ENCODE measurements at regions not wholly inside any gene's neighbourhood (a gene's known extent, or its start where the extent isn't known, plus 50 kb on each side); places are given as distances from the start of the nearest gene placed in this dataset.

GRCh38 chr6:4714961-4715501, 61.2 kb upstream of the CDYL start:
- no peaks in the 10 kb centered on the region for H3K27me3 ChIP-seq (ENCODE audit: insufficient read depth, low read depth, low read length)
- H3K9me3 ChIP-seq (ENCODE audit: low read length): no peaks in the 10 kb centered on the region
- no peaks in the 10 kb centered on the region for H3K9me2 ChIP-seq (ENCODE audit: insufficient read depth, low read length)
- no peak overlapping the region for H3K4me3 ChIP-seq (ENCODE audit: low read length)
- H3K79me2 ChIP-seq (replicated peaks; ENCODE audit: insufficient read depth, low read length): no peaks in the 10 kb centered on the region
- no peaks in the 10 kb centered on the region for H3K36me3 ChIP-seq (ENCODE audit: insufficient read depth, low read length)
- no peaks in the 10 kb centered on the region for H4K20me1 ChIP-seq (ENCODE audit: insufficient read depth)
- H3K9ac ChIP-seq (ENCODE audit: low read length): no peak overlapping the region
- H2AFZ ChIP-seq (ENCODE audit: low read depth, low read length): no peak overlapping the region
- H3F3A ChIP-seq (ENCODE audit: insufficient read depth, low read length, poor library complexity, severe bottlenecking): no peaks in the 10 kb centered on the region
- no peak overlapping the region for H3K27ac ChIP-seq (ENCODE audit: low read length)
- no peak overlapping the region for H3K4me2 ChIP-seq (ENCODE audit: low read length)
- TF ChIP-seq EP300 (conservative IDR thresholded peaks at IDR 0.05; ENCODE audit: poor library complexity, severe bottlenecking): no peak
- no peak for TF ChIP-seq RAD21 (conservative IDR thresholded peaks at IDR 0.05)
- no peak for TF ChIP-seq TAF1 (IDR thresholded peaks at IDR 0.05; ENCODE audit: low read depth)
- TF ChIP-seq POLR2AphosphoS5 (IDR thresholded peaks at IDR 0.05): no peak
- TF ChIP-seq SMC3 (conservative IDR thresholded peaks at IDR 0.05; ENCODE audit: poor library complexity): no peak
- TF ChIP-seq MXI1 (conservative IDR thresholded peaks at IDR 0.05; ENCODE audit: poor library complexity, severe bottlenecking): no peak
- no peak for TF ChIP-seq CTCF (IDR thresholded peaks at IDR 0.05; ENCODE audit: poor library complexity, severe bottlenecking)
- no peak for TF ChIP-seq REST (IDR thresholded peaks at IDR 0.05; ENCODE audit: borderline replicate concordance)
- TF ChIP-seq EZH2 (IDR thresholded peaks at IDR 0.05; ENCODE audit: borderline replicate concordance, insufficient read depth, low read length, poor library complexity, severe bottlenecking): no peak

- no peaks in the 10 kb centered on the region for H3K79me2 ChIP-seq (replicated peaks; ENCODE audit: insufficient read depth, low read length)
- no peaks in the 10 kb centered on the region for H4K20me1 ChIP-seq (ENCODE audit: insufficient read depth)
- H3K4me3 ChIP-seq (ENCODE audit: low read length): no peak overlapping the region
- H3K4me2 ChIP-seq (ENCODE audit: low read length): no peak overlapping the region
- no peaks in the 10 kb centered on the region for H3K36me3 ChIP-seq (ENCODE audit: insufficient read depth, low read length)
- no peak overlapping the region for H3K27ac ChIP-seq (ENCODE audit: low read length)
- H3K9me2 ChIP-seq (ENCODE audit: insufficient read depth, low read length): no peaks in the 10 kb centered on the region
- H3K9ac ChIP-seq (ENCODE audit: low read length): no peak overlapping the region
- H3F3A ChIP-seq (ENCODE audit: insufficient read depth, low read length, poor library complexity, severe bottlenecking): no peaks in the 10 kb centered on the region
- H3K9me3 ChIP-seq (ENCODE audit: low read length): no peaks in the 10 kb centered on the region
- no peaks in the 10 kb centered on the region for H3K27me3 ChIP-seq (ENCODE audit: insufficient read depth, low read depth, low read length)
- TF ChIP-seq RAD21 (conservative IDR thresholded peaks at IDR 0.05) (no peak), POLR2AphosphoS5 (IDR thresholded peaks at IDR 0.05) (no peak), EP300 (conservative IDR thresholded peaks at IDR 0.05; ENCODE audit: poor library complexity, severe bottlenecking) (no peak), SMC3 (conservative IDR thresholded peaks at IDR 0.05; ENCODE audit: poor library complexity) (no peak), REST (IDR thresholded peaks at IDR 0.05; ENCODE audit: borderline replicate concordance) (no peak), TAF1 (IDR thresholded peaks at IDR 0.05; ENCODE audit: low read depth) (no peak), MXI1 (conservative IDR thresholded peaks at IDR 0.05; ENCODE audit: poor library complexity, severe bottlenecking) (no peak), EZH2 (IDR thresholded peaks at IDR 0.05; ENCODE audit: borderline replicate concordance, insufficient read depth, low read length, poor library complexity, severe bottlenecking) (no peak), CTCF (IDR thresholded peaks at IDR 0.05; ENCODE audit: poor library complexity, severe bottlenecking) (no peak)
- H2AFZ ChIP-seq (ENCODE audit: low read depth, low read length): no peak overlapping the region
These were observed 63.9 kb upstream of the CDYL start for GRCh38 chr6:4712291-4712690.
